ENCODE measurements at regions not wholly inside any gene's neighbourhood (a gene's known extent, or its start where the extent isn't known, plus 50 kb on each side); places are given as distances from the start of the nearest gene placed in this dataset.

- no peaks in the 10 kb centered on the region for H3K9me3 ChIP-seq
- no peaks in the 10 kb centered on the region for H3K36me3 ChIP-seq
- H3K27me3 ChIP-seq (replicated peaks; ENCODE audit: insufficient read depth) = no peaks in the 10 kb centered on the region
- H3K27ac ChIP-seq = no peak overlapping the region
- DNase-seq (ENCODE audit: low spot score) (no peak), ATAC-seq (ENCODE audit: insufficient number of reproducible peaks, low FRiP score, low read depth) (no peak)
- TF ChIP-seq CTCF (IDR thresholded peaks at IDR 0.05) = no peak
- no peak overlapping the region for H3K4me3 ChIP-seq
- no peaks in the 10 kb centered on the region for H3K4me1 ChIP-seq (ENCODE audit: control insufficient read depth in 1 of 2, low read depth in 2 of 2)
These were observed 153.6 kb downstream of the PAH start for GRCh38 chr12:102763471-102763870.

DNA sequence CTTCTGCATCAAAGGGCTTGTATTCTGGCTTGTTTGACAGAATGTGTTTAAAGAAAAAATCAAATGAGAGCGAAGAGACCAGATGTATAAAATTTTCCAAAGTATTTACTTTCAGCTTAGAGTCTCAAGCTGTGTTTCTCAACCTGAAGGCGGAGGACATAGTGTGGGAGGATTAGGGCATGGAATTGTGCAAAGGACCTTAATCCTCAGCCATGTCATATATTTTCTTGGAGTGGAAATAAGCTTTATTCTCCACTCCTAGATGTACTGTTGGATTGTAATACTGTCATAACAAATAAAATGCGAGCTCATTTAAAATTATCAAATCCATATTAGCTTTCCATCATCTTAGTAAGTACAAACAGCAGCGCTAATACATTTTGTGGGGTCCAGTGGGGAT is 154.0 kb downstream of the PAH start:
- ATAC-seq (ENCODE audit: insufficient number of reproducible peaks, low FRiP score, low read depth) (no peak), DNase-seq (ENCODE audit: low spot score) (no peak)
- no peak for TF ChIP-seq CTCF (IDR thresholded peaks at IDR 0.05)
- H3K27me3 ChIP-seq (replicated peaks; ENCODE audit: insufficient read depth) = no peaks in the 10 kb centered on the region
- H3K36me3 ChIP-seq = no peaks in the 10 kb centered on the region
- no peak overlapping the region for H3K4me3 ChIP-seq
- H3K4me1 ChIP-seq (ENCODE audit: control insufficient read depth in 1 of 2, low read depth in 2 of 2) = no peaks in the 10 kb centered on the region
- H3K27ac ChIP-seq = no peak overlapping the region
- no peaks in the 10 kb centered on the region for H3K9me3 ChIP-seq

DNA sequence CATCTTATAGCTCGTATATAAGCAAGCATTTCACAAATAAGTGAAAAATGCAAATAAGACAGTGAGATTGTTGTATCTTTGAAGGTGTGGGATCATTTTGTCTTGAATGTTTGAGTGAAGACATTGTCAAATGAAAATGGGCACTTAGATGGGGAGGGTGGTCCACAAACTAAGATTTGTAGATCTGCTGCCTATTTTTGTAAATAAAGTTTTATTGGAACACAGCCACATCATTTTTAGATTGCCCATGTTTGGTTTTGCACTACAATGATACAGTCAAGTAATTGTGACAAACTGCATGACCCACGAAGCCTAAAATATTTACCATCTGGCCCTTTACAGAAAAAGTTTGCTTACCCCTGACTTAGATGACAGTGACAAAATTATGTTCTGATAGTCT is 156.7 kb downstream of the PAH start:
- no peak for DNase-seq (ENCODE audit: low spot score)
- H3K36me3 ChIP-seq = no peaks in the 10 kb centered on the region
- no peak overlapping the region for H3K27ac ChIP-seq
- no peak for TF ChIP-seq CTCF (IDR thresholded peaks at IDR 0.05)
- no peaks in the 10 kb centered on the region for H3K9me3 ChIP-seq
- no peak for ATAC-seq (ENCODE audit: insufficient number of reproducible peaks, low FRiP score, low read depth)
- no peak overlapping the region for H3K4me3 ChIP-seq
- no peaks in the 10 kb centered on the region for H3K4me1 ChIP-seq (ENCODE audit: control insufficient read depth in 1 of 2, low read depth in 2 of 2)
- no peaks in the 10 kb centered on the region for H3K27me3 ChIP-seq (replicated peaks; ENCODE audit: insufficient read depth)

- ATAC-seq (ENCODE audit: insufficient number of reproducible peaks, low FRiP score, low read depth) = no peak
- H3K9me3 ChIP-seq = no peaks in the 10 kb centered on the region
- H3K4me3 ChIP-seq = no peak overlapping the region
- no peak overlapping the region for H3K27ac ChIP-seq
- H3K4me1 ChIP-seq (ENCODE audit: control insufficient read depth in 1 of 2, low read depth in 2 of 2) = no peaks in the 10 kb centered on the region
- no peak for TF ChIP-seq CTCF (IDR thresholded peaks at IDR 0.05)
- H3K36me3 ChIP-seq = no peaks in the 10 kb centered on the region
- no peaks in the 10 kb centered on the region for H3K27me3 ChIP-seq (replicated peaks; ENCODE audit: insufficient read depth)
- DNase-seq (ENCODE audit: low spot score) = no peak
These were observed 157.6 kb downstream of the PAH start for GRCh38 chr12:102759466-102759865.

DNA sequence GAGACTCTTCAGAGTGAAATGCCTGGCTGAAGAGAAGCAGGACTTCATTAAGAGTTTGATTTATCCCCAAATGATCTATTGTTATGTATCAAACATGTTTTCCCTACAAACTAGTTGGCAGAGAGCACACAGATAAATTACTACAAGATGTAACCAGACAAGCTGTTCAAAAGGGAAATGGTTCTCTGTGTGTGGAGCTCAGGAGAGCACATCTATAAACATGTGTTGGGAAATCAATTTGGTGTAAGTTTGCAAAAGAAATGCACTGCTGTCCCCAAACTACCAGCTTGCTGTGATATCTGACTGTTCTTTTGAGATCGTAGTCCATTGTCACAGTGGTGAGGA is 159.2 kb downstream of the PAH start:
- TF ChIP-seq CTCF (IDR thresholded peaks at IDR 0.05) = no peak
- ATAC-seq (ENCODE audit: insufficient number of reproducible peaks, low FRiP score, low read depth) = no peak

More for the DNA sequence above, 159.2 kb downstream of the PAH start:
- Histone ChIP-seq H3K27me3 (replicated peaks; ENCODE audit: insufficient read depth) (no peaks in the 10 kb centered on the region), H3K36me3 (no peaks in the 10 kb centered on the region), H3K4me1 (ENCODE audit: control insufficient read depth in 1 of 2, low read depth in 2 of 2) (no peaks in the 10 kb centered on the region), H3K4me3 (no peak overlapping the region), H3K27ac (no peak overlapping the region), H3K9me3 (no peaks in the 10 kb centered on the region)
- DNase-seq (ENCODE audit: low spot score) = no peak

Data from thoracic aorta (tissue), 2 donors.